Endothelial cell of umbilical vein (primary cell): ENCODE measurements at regions not wholly inside any gene's neighbourhood (a gene's known extent, or its start where the extent isn't known, plus 50 kb on each side); places are given as distances from the start of the nearest gene placed in this dataset.

ENCODE experiments used
- BruUV-seq: library from RNA; stranded (reverse); fragments of 400-500 nt; replicated peaks from 2 replicates; lab custom pipeline; 2021; lab: Mats Ljungman, UMichigan
- CTCF ChIA-PET: fragments of 300-600, 350-600 bp; sonication (Branson Sonifier 250); formaldehyde crosslinking; loops from one replicate; lab custom pipeline; 2021; ENCODE audit warnings: antibody characterized with exemption, inconsistent platforms; lab: Charles Lee
- POLR2A ChIA-PET: fragments of 300-600, 350-600 bp; sonication (Branson Sonifier 250); formaldehyde crosslinking; loops from one replicate; lab custom pipeline; 2021; ENCODE audit warnings: antibody characterized with exemption, inconsistent platforms; lab: Charles Lee
- DNase-seq: peaks from one replicate; pipeline ENCODE4 v3.0.0-alpha.2; 2011; ENCODE audit warnings: low read depth, low spot score
- FAIRE-seq: peaks from 2 replicates; lab custom pipeline; 2011; peaks lifted over from hg19 to GRCh38; lab: Jason Lieb, UNC
- H2AFZ ChIP-seq: 2 replicates; pipeline ENCODE4 v1.6.0; 2012; ENCODE audit warnings: low read depth, low read length, control low read depth, inconsistent platforms
- H3K27ac ChIP-seq: 2 replicates; pipeline ENCODE4 v1.5.1; 2011; ENCODE audit warnings: low read depth, mild to moderate bottlenecking, control low read depth, low read length, moderate library complexity; ENCODE audit not compliant: insufficient read depth
- H3K27me3 ChIP-seq, 2 experiments: 2 replicates each; pipeline versions ENCODE4 v1.6.0 to v1.6.1; 2011; ENCODE audit warnings: low read length in 2 of 2, mixed read lengths in 1 of 2; ENCODE audit not compliant: control insufficient read depth in 2 of 2, insufficient read depth in 2 of 2
- H3K36me3 ChIP-seq, 2 experiments: 2 replicates in 1 of 2; 3 replicates in 1 of 2; pipeline ENCODE4 v1.5.1; 2011; ENCODE audit warnings: low read length in 2 of 2, mild to moderate bottlenecking in 1 of 2, moderate library complexity in 1 of 2; ENCODE audit not compliant: control insufficient read depth in 2 of 2, insufficient read depth in 2 of 2; ENCODE audit errors: extremely low read depth in 1 of 2
- H3K4me1 ChIP-seq: 3 replicates; pipeline ENCODE4 v1.5.1; 2011; ENCODE audit warnings: mild to moderate bottlenecking, low read length; ENCODE audit not compliant: control insufficient read depth, insufficient read depth; ENCODE audit errors: extremely low read depth
- H3K4me2 ChIP-seq: 2 replicates; pipeline ENCODE4 v1.6.1; 2011; ENCODE audit warnings: low read length, control low read depth, mixed read lengths; ENCODE audit not compliant: insufficient read depth
- H3K4me3 ChIP-seq, 3 experiments: fragments of 200-600 bp in 1 of 3; sonication (generic), shearing (Covaris generic) in 1 of 3; replicated peaks in 1 of 3; 2 replicates each; pipeline ENCODE4 v1.5.1; 2011 to 2016; ENCODE audit warnings: control low read depth in 3 of 3, low read length in 3 of 3, mild to moderate bottlenecking in 2 of 3, inconsistent platforms in 1 of 3, low read depth in 1 of 3, moderate library complexity in 1 of 3; ENCODE audit not compliant: insufficient read depth in 1 of 3
- H3K79me2 ChIP-seq: 2 replicates; pipeline ENCODE4 v1.6.0; 2012; ENCODE audit warnings: low read length, inconsistent platforms; ENCODE audit not compliant: control insufficient read depth, insufficient read depth
- H3K9ac ChIP-seq: replicated peaks from 2 replicates; pipeline ENCODE3; 2011; ENCODE audit warnings: low read length, control low read depth; ENCODE audit not compliant: insufficient read depth; ENCODE audit errors: extremely low read depth
- H3K9me1 ChIP-seq: replicated peaks from 3 replicates; pipeline ENCODE4 v1.6.0; 2011; ENCODE audit warnings: mild to moderate bottlenecking, low read length; ENCODE audit not compliant: control insufficient read depth, insufficient read depth; ENCODE audit errors: extremely low read depth
- H3K9me3 ChIP-seq: replicated peaks from 2 replicates; pipeline ENCODE4 v1.5.1; 2012; ENCODE audit warnings: low read length, inconsistent platforms; ENCODE audit not compliant: control insufficient read depth, insufficient read depth
- H4K20me1 ChIP-seq: replicated peaks from 2 replicates; pipeline ENCODE3; 2011; ENCODE audit warnings: mild to moderate bottlenecking, low read length; ENCODE audit not compliant: control insufficient read depth, insufficient read depth; ENCODE audit errors: extremely low read depth
- EZH2 ChIP-seq: IDR thresholded peaks from 2 replicates; pipeline ENCODE4 v1.6.1; 2012; ENCODE audit warnings: borderline replicate concordance, low read depth, mild to moderate bottlenecking, moderate library complexity, low read length, inconsistent platforms; ENCODE audit not compliant: severe bottlenecking
- FOS ChIP-seq: IDR thresholded peaks from 2 replicates; pipeline ENCODE4 v1.6.1; 2011; ENCODE audit warnings: mild to moderate bottlenecking, low read length, moderate library complexity, borderline replicate concordance; ENCODE audit not compliant: insufficient read depth
- GATA2 ChIP-seq: IDR thresholded peaks from 2 replicates; pipeline ENCODE4 v1.7.0; 2011; ENCODE audit warnings: low read depth, mild to moderate bottlenecking, moderate library complexity, mixed read lengths, low read length; ENCODE audit not compliant: insufficient read length, insufficient read depth
- JUN ChIP-seq: IDR thresholded peaks from 2 replicates; pipeline ENCODE4 v1.6.1; 2011; ENCODE audit warnings: borderline replicate concordance, low read depth; ENCODE audit not compliant: insufficient read length, insufficient read depth
- MYC ChIP-seq: IDR thresholded peaks from one replicate; pipeline ENCODE4 v1.6.1; 2011; ENCODE audit warnings: mild to moderate bottlenecking, low read depth, low read length
- POLR2A ChIP-seq: IDR thresholded peaks from 2 replicates; pipeline ENCODE4 v1.6.1; 2012; ENCODE audit warnings: low read depth, mild to moderate bottlenecking, control low read depth, low read length
- POLR2AphosphoS5 ChIP-seq: IDR thresholded peaks from 2 replicates; pipeline ENCODE4 v1.6.1; 2012; ENCODE audit warnings: low read depth, mild to moderate bottlenecking, control low read depth, low read length, moderate library complexity; ENCODE audit not compliant: insufficient read depth
- dilution Hi-C: fragments of 300-500 bp; cut with MboI; formaldehyde crosslinking; loops from one replicate; pipeline ENCODE4 v1.15.0; 2019; ENCODE audit warnings: low sequenced_read_pairs; ENCODE audit not compliant: extremely low pct_ligation_motif_present
- intact Hi-C: fragments of 100-400 bp; cut with micrococcal nuclease; formaldehyde crosslinking; loops from one replicate; pipeline ENCODE4 v1.10.0; 2022
- TF ChIP-seq, protein P1 (sequence below), 2 donors: IDR thresholded peaks; 1 replicate in 1 of 2; 2 replicates in 1 of 2; pipeline ENCODE4 v1.5.1; 2011; ENCODE audit warnings: low read length in 2 of 2, mild to moderate bottlenecking in 2 of 2, moderate library complexity in 2 of 2, control low read depth in 1 of 2, inconsistent platforms in 1 of 2, low read depth in 1 of 2; ENCODE audit not compliant: insufficient read depth in 1 of 2; ENCODE audit errors: extremely low read depth in 1 of 2
- TF ChIP-seq, protein P2 (sequence below): IDR thresholded peaks from 2 replicates; pipeline ENCODE4 v1.6.1; 2011; ENCODE audit not compliant: insufficient read depth, insufficient read length

DNA sequence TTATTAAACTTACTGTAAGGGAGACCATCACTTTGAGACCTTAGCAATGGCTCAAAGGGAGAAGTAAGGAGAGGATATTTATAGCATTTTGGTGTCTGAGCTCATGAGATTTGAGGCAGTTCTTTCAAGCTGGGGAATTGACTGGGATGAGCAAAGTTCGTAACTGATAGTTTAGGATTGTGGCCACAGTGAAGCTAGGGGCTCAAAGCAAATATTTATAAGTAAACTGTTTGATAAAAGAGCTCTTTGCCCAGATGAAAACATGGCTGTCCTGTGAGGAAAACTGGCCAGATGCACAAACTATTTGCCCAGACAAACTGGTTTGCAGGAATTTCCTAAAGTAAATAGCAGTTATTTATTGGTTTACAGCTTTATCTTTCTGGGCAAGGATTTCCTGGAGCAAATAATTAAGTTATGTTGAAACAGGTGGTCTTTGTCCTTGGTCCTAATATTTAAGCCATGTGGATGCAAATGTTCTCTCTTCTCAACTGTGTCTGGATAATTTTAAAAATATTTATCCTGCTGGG, 59.7 kb upstream of the TMTC4 start:
- TF ChIP-seq FOS (no peak), EZH2 (no peak), MYC (no peak), POLR2AphosphoS5 (no peak), POLR2A (no peak), JUN (no peak), GATA2 (no peak)
- TF ChIP-seq, protein P1, sequence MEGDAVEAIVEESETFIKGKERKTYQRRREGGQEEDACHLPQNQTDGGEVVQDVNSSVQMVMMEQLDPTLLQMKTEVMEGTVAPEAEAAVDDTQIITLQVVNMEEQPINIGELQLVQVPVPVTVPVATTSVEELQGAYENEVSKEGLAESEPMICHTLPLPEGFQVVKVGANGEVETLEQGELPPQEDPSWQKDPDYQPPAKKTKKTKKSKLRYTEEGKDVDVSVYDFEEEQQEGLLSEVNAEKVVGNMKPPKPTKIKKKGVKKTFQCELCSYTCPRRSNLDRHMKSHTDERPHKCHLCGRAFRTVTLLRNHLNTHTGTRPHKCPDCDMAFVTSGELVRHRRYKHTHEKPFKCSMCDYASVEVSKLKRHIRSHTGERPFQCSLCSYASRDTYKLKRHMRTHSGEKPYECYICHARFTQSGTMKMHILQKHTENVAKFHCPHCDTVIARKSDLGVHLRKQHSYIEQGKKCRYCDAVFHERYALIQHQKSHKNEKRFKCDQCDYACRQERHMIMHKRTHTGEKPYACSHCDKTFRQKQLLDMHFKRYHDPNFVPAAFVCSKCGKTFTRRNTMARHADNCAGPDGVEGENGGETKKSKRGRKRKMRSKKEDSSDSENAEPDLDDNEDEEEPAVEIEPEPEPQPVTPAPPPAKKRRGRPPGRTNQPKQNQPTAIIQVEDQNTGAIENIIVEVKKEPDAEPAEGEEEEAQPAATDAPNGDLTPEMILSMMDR (IDR thresholded peaks at IDR 0.05; ENCODE audit: extremely low read depth in 1 of 2, insufficient read depth in 1 of 2, low read depth in 1 of 2, low read length in 2 of 2), result no peak
- TF ChIP-seq, protein P2, sequence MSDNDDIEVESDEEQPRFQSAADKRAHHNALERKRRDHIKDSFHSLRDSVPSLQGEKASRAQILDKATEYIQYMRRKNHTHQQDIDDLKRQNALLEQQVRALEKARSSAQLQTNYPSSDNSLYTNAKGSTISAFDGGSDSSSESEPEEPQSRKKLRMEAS, result no peak
- POLR2A ChIA-PET, result no interaction called here
- Histone ChIP-seq H3K4me2 (no peak overlapping the region), H2AFZ (no peak overlapping the region), H3K4me1 (no peaks in the 10 kb centered on the region), H3K9me3 (no peaks in the 10 kb centered on the region), H3K36me3 (no peaks in the 10 kb centered on the region), H3K27ac (no peak overlapping the region), H3K27me3 (no peaks in the 10 kb centered on the region), H3K79me2 (no peaks in the 10 kb centered on the region), H3K9ac (no peak overlapping the region), H3K4me3 (no peak overlapping the region), H4K20me1 (no peaks in the 10 kb centered on the region), H3K9me1 (no peaks in the 10 kb centered on the region)
- BruUV-seq, result no TSS peak
- FAIRE-seq (no peak), DNase-seq (no peak)
- CTCF ChIA-PET, result interaction anchor here (1.2 kb wide), 1 partner anchor 12 kb away, joined by 4 read pairs; no protein-coding TSS in a partner anchor
- dilution Hi-C loops (no loop called here), intact Hi-C loops (no loop called here)
